SH-SY5Y (cell line): ENCODE measurements at regions not wholly inside any gene's neighbourhood (a gene's known extent, or its start where the extent isn't known, plus 50 kb on each side); places are given as distances from the start of the nearest gene placed in this dataset.

ENCODE experiments used
- GATA2 ChIP-seq: IDR thresholded peaks from 2 replicates; pipeline ENCODE4 v1.6.1; 2011; ENCODE audit warnings: mild to moderate bottlenecking, low read depth, low read length
- GATA3 ChIP-seq: IDR thresholded peaks from 2 replicates; pipeline ENCODE4 v1.6.1; 2011; ENCODE audit warnings: low read depth, mild to moderate bottlenecking, low read length, moderate library complexity

DNA sequence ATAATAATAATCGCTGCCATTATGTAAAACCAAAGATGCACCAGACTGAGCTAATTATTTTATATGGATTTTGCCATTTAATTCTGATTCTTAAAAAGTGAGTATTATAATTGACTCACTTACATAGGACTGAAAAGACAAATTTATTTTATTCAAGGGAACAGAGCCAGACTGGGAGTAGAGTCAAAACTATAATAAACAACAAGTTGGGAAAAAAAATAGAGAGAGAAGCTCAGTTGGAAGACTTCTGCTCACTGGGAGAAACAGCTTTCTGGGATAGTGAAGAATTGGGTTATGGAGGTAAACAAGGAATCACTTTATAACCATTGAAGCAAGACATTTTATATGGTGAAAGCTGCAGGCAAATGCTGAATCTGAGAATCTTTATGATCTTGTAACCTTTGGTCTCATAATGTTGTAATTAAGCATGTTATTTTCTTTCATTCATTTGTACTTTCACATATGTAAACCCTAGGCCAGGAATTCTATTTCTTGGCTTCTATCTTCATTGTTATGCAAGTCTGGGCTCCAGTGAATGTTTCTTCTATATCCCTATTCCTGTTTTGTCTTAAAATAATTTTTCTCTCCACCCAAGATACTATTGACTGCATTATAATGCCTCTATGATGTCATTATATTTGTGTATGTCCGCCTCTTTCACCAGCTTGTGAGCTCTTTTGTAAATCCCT lies 725.3 kb upstream of the CCDC179 start:
- no peak for TF ChIP-seq GATA2
- TF ChIP-seq GATA3: no peak
